Neural progenitor cell (in vitro differentiated cells): ENCODE measurements at regions not wholly inside any gene's neighbourhood (a gene's known extent, or its start where the extent isn't known, plus 50 kb on each side); places are given as distances from the start of the nearest gene placed in this dataset.

Experiments used
- EZH2 ChIP-seq: fragments of 200-600 bp; sonication (generic); IDR thresholded peaks from 2 replicates; pipeline ENCODE4 v1.6.1; 2017; ENCODE audit warnings: antibody characterized with exemption, mild to moderate bottlenecking, moderate library complexity
- TF ChIP-seq, protein P1 (sequence below): fragments of 200-600 bp; sonication (generic); IDR thresholded peaks from 2 replicates; pipeline ENCODE4 v1.5.1; 2017; ENCODE audit warnings: antibody characterized with exemption, mild to moderate bottlenecking

DNA sequence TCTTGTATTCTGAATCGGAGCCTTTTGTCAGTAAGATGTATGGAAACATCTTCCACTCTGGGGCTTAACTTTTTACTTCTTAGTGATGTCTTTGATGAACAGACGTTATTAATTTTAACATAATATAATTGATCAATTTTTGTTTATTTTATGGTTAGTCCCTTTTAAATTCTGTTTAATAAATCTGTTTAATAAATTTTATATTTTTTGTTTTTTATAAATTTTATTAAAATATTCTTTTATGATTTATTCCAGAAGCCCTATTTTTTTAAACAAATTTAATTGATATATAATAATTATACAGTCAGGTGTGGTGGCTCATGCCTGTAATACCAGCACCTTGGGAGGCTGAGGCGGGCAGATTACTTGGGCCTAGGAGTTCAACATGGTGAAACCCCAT, 235.1 kb downstream of the AEBP2 start:
- TF ChIP-seq EZH2 = no peak
- TF ChIP-seq, protein P1, sequence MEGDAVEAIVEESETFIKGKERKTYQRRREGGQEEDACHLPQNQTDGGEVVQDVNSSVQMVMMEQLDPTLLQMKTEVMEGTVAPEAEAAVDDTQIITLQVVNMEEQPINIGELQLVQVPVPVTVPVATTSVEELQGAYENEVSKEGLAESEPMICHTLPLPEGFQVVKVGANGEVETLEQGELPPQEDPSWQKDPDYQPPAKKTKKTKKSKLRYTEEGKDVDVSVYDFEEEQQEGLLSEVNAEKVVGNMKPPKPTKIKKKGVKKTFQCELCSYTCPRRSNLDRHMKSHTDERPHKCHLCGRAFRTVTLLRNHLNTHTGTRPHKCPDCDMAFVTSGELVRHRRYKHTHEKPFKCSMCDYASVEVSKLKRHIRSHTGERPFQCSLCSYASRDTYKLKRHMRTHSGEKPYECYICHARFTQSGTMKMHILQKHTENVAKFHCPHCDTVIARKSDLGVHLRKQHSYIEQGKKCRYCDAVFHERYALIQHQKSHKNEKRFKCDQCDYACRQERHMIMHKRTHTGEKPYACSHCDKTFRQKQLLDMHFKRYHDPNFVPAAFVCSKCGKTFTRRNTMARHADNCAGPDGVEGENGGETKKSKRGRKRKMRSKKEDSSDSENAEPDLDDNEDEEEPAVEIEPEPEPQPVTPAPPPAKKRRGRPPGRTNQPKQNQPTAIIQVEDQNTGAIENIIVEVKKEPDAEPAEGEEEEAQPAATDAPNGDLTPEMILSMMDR = no peak
